H9 (cell line): ENCODE measurements at regions not wholly inside any gene's neighbourhood (a gene's known extent, or its start where the extent isn't known, plus 50 kb on each side); places are given as distances from the start of the nearest gene placed in this dataset.
"Not testable (repeated sequence)": the region's sequence is repeated elsewhere in the genome, so short reads cannot be mapped to it uniquely, and the experiment has no call there.

Source experiments
- DNase-seq: peaks from one replicate; pipeline ENCODE4 v3.0.0-alpha.2; 2017
- H2AFZ ChIP-seq: one replicate; pipeline ENCODE4 v1.6.1; 2013; ENCODE audit warnings: mild to moderate bottlenecking, low read length, control low read depth, moderate library complexity
- H2AK5ac ChIP-seq: 2 replicates; pipeline ENCODE4 v1.6.1; 2013; ENCODE audit warnings: low read length, control low read depth, mixed read lengths; ENCODE audit not compliant: insufficient read length
- H2BK120ac ChIP-seq: one replicate; pipeline ENCODE4 v1.6.1; 2013; ENCODE audit warnings: low read depth, mild to moderate bottlenecking, low read length, control low read depth, inconsistent platforms; ENCODE audit not compliant: poor library complexity, severe bottlenecking
- H2BK12ac ChIP-seq: 2 replicates; pipeline ENCODE4 v1.6.1; 2013; ENCODE audit warnings: low read length, control low read depth, mixed read lengths, low read depth; ENCODE audit not compliant: insufficient read length
- H2BK15ac ChIP-seq: 2 replicates; pipeline ENCODE4 v1.6.1; 2013; ENCODE audit warnings: low read depth, low read length, control low read depth
- H2BK20ac ChIP-seq: one replicate; pipeline ENCODE4 v1.6.1; 2013; ENCODE audit warnings: low read depth, mild to moderate bottlenecking, low read length, control low read depth, inconsistent platforms; ENCODE audit not compliant: poor library complexity, severe bottlenecking
- H2BK5ac ChIP-seq: 2 replicates; pipeline ENCODE4 v1.6.1; 2013; ENCODE audit warnings: low read length, control low read depth, mixed read lengths; ENCODE audit not compliant: insufficient read length
- H3K14ac ChIP-seq: 2 replicates; pipeline ENCODE4 v1.6.1; 2013; ENCODE audit warnings: low read length, control low read depth; ENCODE audit not compliant: insufficient read depth
- H3K18ac ChIP-seq: 2 replicates; pipeline ENCODE4 v1.6.1; 2013; ENCODE audit warnings: low read depth, mild to moderate bottlenecking, mixed read lengths, low read length, control low read depth; ENCODE audit not compliant: insufficient read length
- H3K23ac ChIP-seq: 2 replicates; pipeline ENCODE4 v1.6.1; 2013; ENCODE audit warnings: low read length, control low read depth, mixed read lengths, low read depth; ENCODE audit not compliant: insufficient read length
- H3K23me2 ChIP-seq: 2 replicates; pipeline ENCODE4 v1.6.1; 2013; ENCODE audit warnings: low read depth, mild to moderate bottlenecking, mixed read lengths, low read length, control low read depth; ENCODE audit not compliant: insufficient read length, poor library complexity, severe bottlenecking
- H3K27ac ChIP-seq: 2 replicates; pipeline ENCODE4 v1.5.1; 2013; ENCODE audit warnings: low read length, control low read depth, mixed read lengths, low read depth; ENCODE audit not compliant: insufficient read length
- H3K27me3 ChIP-seq: 2 replicates; pipeline ENCODE4 v1.6.1; 2013; ENCODE audit warnings: low read length, control low read depth, inconsistent platforms; ENCODE audit not compliant: insufficient read depth
- H3K4ac ChIP-seq: 2 replicates; pipeline ENCODE4 v1.6.1; 2013; ENCODE audit warnings: low read depth, mild to moderate bottlenecking, control low read depth, inconsistent platforms, low read length, moderate library complexity
- H3K4me1 ChIP-seq: 2 replicates; pipeline ENCODE4 v1.6.1; 2013; ENCODE audit warnings: low read length, control low read depth, inconsistent platforms; ENCODE audit not compliant: insufficient read depth
- H3K4me2 ChIP-seq: 2 replicates; pipeline ENCODE4 v1.6.1; 2013; ENCODE audit warnings: low read length, control low read depth, mixed read lengths; ENCODE audit not compliant: insufficient read length, insufficient read depth
- H3K56ac ChIP-seq: 2 replicates; pipeline ENCODE4 v1.6.1; 2013; ENCODE audit warnings: low read depth, mild to moderate bottlenecking, mixed read lengths, low read length, control low read depth; ENCODE audit not compliant: insufficient read length
- H3K79me1 ChIP-seq: 2 replicates; pipeline ENCODE4 v1.6.1; 2013; ENCODE audit warnings: low read depth, mild to moderate bottlenecking, moderate library complexity, low read length, control low read depth, inconsistent platforms; ENCODE audit not compliant: insufficient read depth, poor library complexity, severe bottlenecking
- H3K79me2 ChIP-seq: 2 replicates; pipeline ENCODE4 v1.6.1; 2013; ENCODE audit warnings: low read length, control low read depth, inconsistent platforms; ENCODE audit not compliant: insufficient read depth
- H3K9ac ChIP-seq: 2 replicates; pipeline ENCODE4 v1.6.1; 2013; ENCODE audit warnings: low read length, control low read depth, mixed read lengths; ENCODE audit not compliant: insufficient read length; ENCODE audit errors: extremely low read depth
- H3K9me3 ChIP-seq: one replicate; pipeline ENCODE4 v1.6.1; 2013; ENCODE audit warnings: low read depth, low read length, inconsistent platforms; ENCODE audit not compliant: control insufficient read depth
- H3T11ph ChIP-seq: one replicate; pipeline ENCODE4 v1.6.1; 2013; ENCODE audit warnings: mild to moderate bottlenecking, low read length, control low read depth, inconsistent platforms
- H4K20me1 ChIP-seq: one replicate; pipeline ENCODE4 v1.6.1; 2013; ENCODE audit not compliant: control insufficient read depth, insufficient read length, insufficient read depth
- H4K5ac ChIP-seq: 2 replicates; pipeline ENCODE4 v1.6.1; 2013; ENCODE audit warnings: low read depth, mild to moderate bottlenecking, mixed read lengths, low read length, control low read depth; ENCODE audit not compliant: insufficient read length
- H4K8ac ChIP-seq: replicated peaks from 2 replicates; pipeline ENCODE4 v1.6.1; 2013; ENCODE audit warnings: low read length, control low read depth, mixed read lengths, low read depth; ENCODE audit not compliant: insufficient read length
- H4K91ac ChIP-seq: 2 replicates; pipeline ENCODE4 v1.6.1; 2013; ENCODE audit warnings: low read depth, mild to moderate bottlenecking, moderate library complexity, mixed read lengths, low read length, control low read depth; ENCODE audit not compliant: insufficient read length
- H3K27ac Mint-ChIP-seq, 3 experiments: 2 replicates in 2 of 3; 3 replicates in 1 of 3; pipeline ENCODE4 v1.8.0; 2020 to 2021; ENCODE audit warnings: mixed read lengths in 3 of 3, mild to moderate bottlenecking in 1 of 3, moderate library complexity in 1 of 3
- H3K27me3 Mint-ChIP-seq: 2 replicates; pipeline ENCODE4 v1.8.0; 2021; ENCODE audit warnings: low read depth, mild to moderate bottlenecking, moderate library complexity, mixed read lengths
- H3K36me3 Mint-ChIP-seq, 3 experiments: 2 replicates in 2 of 3; 3 replicates in 1 of 3; pipeline ENCODE4 v1.8.0; 2020 to 2021; ENCODE audit warnings: low read depth in 3 of 3, mixed read lengths in 3 of 3; ENCODE audit not compliant: insufficient read depth in 1 of 3
- H3K4me1 Mint-ChIP-seq, 2 experiments: 2 replicates each; pipeline ENCODE4 v1.8.0; 2020; ENCODE audit warnings: mixed read lengths in 2 of 2
- H3K4me3 Mint-ChIP-seq, 2 experiments: 2 replicates in 1 of 2; 3 replicates in 1 of 2; pipeline ENCODE4 v1.8.0; 2020 to 2021; ENCODE audit warnings: mild to moderate bottlenecking in 2 of 2, mixed read lengths in 2 of 2, moderate library complexity in 1 of 2
- H3K9me3 Mint-ChIP-seq, 2 experiments: 2 replicates in 1 of 2; 3 replicates in 1 of 2; pipeline ENCODE4 v1.8.0; 2020; ENCODE audit warnings: mild to moderate bottlenecking in 2 of 2, mixed read lengths in 2 of 2, moderate library complexity in 1 of 2
- WGBS: extraction: QIAGEN DNeasy Blood & Tissue Kit; methylation state at CpG from one replicate; pipeline ENCODE4 v1.1.7; 2013; ENCODE audit warnings: missing lambda C conversion rate, low lambda C conversion rate, mixed read lengths; ENCODE audit not compliant: insufficient read length; ENCODE audit errors: extremely low coverage; 5-methylcytosine and 5-hydroxymethylcytosine counted together

- H2AK5ac ChIP-seq, H2BK20ac ChIP-seq, H3K27me3 Mint-ChIP-seq, H3K4ac ChIP-seq, H2BK12ac ChIP-seq, H4K5ac ChIP-seq, H3T11ph ChIP-seq, H3K23ac ChIP-seq, H2AFZ ChIP-seq, H3K27me3 ChIP-seq, H2BK120ac ChIP-seq, H3K79me1 ChIP-seq, H3K4me2 ChIP-seq, H3K4me3 Mint-ChIP-seq, H4K20me1 ChIP-seq, H3K14ac ChIP-seq, H3K79me2 ChIP-seq, H3K27ac Mint-ChIP-seq, H3K23me2 ChIP-seq, H3K9ac ChIP-seq, H4K8ac ChIP-seq, H3K56ac ChIP-seq, H4K91ac ChIP-seq, H2BK5ac ChIP-seq, H3K4me1 ChIP-seq, H3K27ac ChIP-seq, H3K18ac ChIP-seq, DNase-seq, H2BK15ac ChIP-seq, H3K4me1 Mint-ChIP-seq: not testable (repeated sequence)
- whole genome bisulfite sequencing: no CpG with 5 or more reads among the region's 13 CpGs
- H3K9me3 ChIP-seq: peaks cover 58% of the 10 kb centered on the region
- Mint-ChIP-seq H3K9me3 (peaks cover 88 to 89% of the 10 kb centered on the region in 2 experiments), H3K36me3 (peaks cover 23 to 44% (median 30%) of the 10 kb centered on the region in 3 experiments)
Measured at GRCh38 chr9:65422966-65423690, 138.1 kb upstream of the FOXD4L5 start.

- H2AK5ac ChIP-seq: not testable (repeated sequence)
Measured at GRCh38 chr9:65421486-65421885, 136.5 kb upstream of the FOXD4L5 start.

More at GRCh38 chr9:65421486-65421885, 136.5 kb upstream of the FOXD4L5 start:
- not testable (repeated sequence) for H3K4ac ChIP-seq, H3K79me2 ChIP-seq, H3K4me1 ChIP-seq, H3K27me3 Mint-ChIP-seq, H3K27me3 ChIP-seq, H3K18ac ChIP-seq, H3K4me3 Mint-ChIP-seq, H3K4me2 ChIP-seq, H3K23ac ChIP-seq, H4K8ac ChIP-seq, H2AFZ ChIP-seq, H2BK12ac ChIP-seq, H3K27ac ChIP-seq, H2BK15ac ChIP-seq, H3K79me1 ChIP-seq, H3K14ac ChIP-seq, H4K91ac ChIP-seq, H3K27ac Mint-ChIP-seq, H3K4me1 Mint-ChIP-seq, H3K9ac ChIP-seq, H2BK20ac ChIP-seq, H4K20me1 ChIP-seq, H3K23me2 ChIP-seq, H2BK120ac ChIP-seq, H3K56ac ChIP-seq, H2BK5ac ChIP-seq, H4K5ac ChIP-seq, H3T11ph ChIP-seq, DNase-seq
- WGBS: 100% methylated on average over 1 of the region's 2 CpGs
- peaks cover 51% of the 10 kb centered on the region for H3K9me3 ChIP-seq
- H3K9me3 Mint-ChIP-seq: peaks cover 88 to 90% of the 10 kb centered on the region in 2 experiments
- peaks cover 23 to 45% (median 32%) of the 10 kb centered on the region in 3 experiments for H3K36me3 Mint-ChIP-seq
